ENCODE measurements at regions not wholly inside any gene's neighbourhood (a gene's known extent, or its start where the extent isn't known, plus 50 kb on each side); places are given as distances from the start of the nearest gene placed in this dataset.

DNA sequence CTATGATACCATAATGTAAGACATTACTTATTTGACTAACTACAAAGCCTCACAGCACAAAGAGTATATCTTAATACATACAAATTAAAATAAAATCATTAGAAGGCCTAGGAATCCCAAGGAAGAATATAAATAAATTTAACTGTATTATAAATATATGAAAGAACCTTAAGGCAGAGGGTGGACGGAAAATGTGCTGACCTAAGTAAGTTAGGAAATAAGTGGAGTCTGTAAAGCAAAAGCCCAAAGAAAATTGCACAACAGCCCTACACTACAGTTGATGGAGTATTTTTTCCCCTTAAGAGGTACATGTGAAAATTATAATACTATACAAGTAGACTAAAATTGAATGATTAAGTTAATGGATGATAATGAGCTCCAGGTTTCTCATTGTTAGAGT, 710.1 kb downstream of the NR4A2 start:
- Histone ChIP-seq H3K4me3 (no peak overlapping the region), H3K9me3 (ENCODE audit: low read depth) (no peaks in the 10 kb centered on the region), H3K27me3 (no peaks in the 10 kb centered on the region), H3K36me3 (no peaks in the 10 kb centered on the region), H3K27ac (no peak overlapping the region), H3K4me1 (ENCODE audit: low read depth) (no peaks in the 10 kb centered on the region)
- no peak for TF ChIP-seq CTCF (IDR thresholded peaks at IDR 0.05; ENCODE audit: low read depth, low read length)
- DNase-seq (ENCODE audit: low read depth in 1 of 2, low spot score in 1 of 2), result no peak

GRCh38 chr2:155600914-155601760, 731.4 kb downstream of the NR4A2 start:
- no peak for TF ChIP-seq CTCF (IDR thresholded peaks at IDR 0.05; ENCODE audit: low read depth, low read length)

GRCh38 chr2:155600296-155600695, 732.2 kb downstream of the NR4A2 start:
- no peaks in the 10 kb centered on the region for H3K9me3 ChIP-seq (ENCODE audit: low read depth)
- H3K27me3 ChIP-seq, result no peaks in the 10 kb centered on the region
- no peaks in the 10 kb centered on the region for H3K4me1 ChIP-seq (ENCODE audit: low read depth)
- H3K36me3 ChIP-seq, result no peaks in the 10 kb centered on the region
- no peak for TF ChIP-seq CTCF (IDR thresholded peaks at IDR 0.05; ENCODE audit: low read depth, low read length)
- no peak overlapping the region for H3K27ac ChIP-seq
- DNase-seq (ENCODE audit: low read depth in 1 of 2, low spot score in 1 of 2), result no peak
- H3K4me3 ChIP-seq, result no peak overlapping the region

More at GRCh38 chr2:155600914-155601760, 731.4 kb downstream of the NR4A2 start:
- Histone ChIP-seq H3K9me3 (ENCODE audit: low read depth) (no peaks in the 10 kb centered on the region), H3K4me3 (no peak overlapping the region), H3K27me3 (no peaks in the 10 kb centered on the region), H3K36me3 (no peaks in the 10 kb centered on the region), H3K4me1 (ENCODE audit: low read depth) (no peaks in the 10 kb centered on the region), H3K27ac (no peak overlapping the region)
- no peak for DNase-seq (ENCODE audit: low read depth in 1 of 2, low spot score in 1 of 2)

DNA sequence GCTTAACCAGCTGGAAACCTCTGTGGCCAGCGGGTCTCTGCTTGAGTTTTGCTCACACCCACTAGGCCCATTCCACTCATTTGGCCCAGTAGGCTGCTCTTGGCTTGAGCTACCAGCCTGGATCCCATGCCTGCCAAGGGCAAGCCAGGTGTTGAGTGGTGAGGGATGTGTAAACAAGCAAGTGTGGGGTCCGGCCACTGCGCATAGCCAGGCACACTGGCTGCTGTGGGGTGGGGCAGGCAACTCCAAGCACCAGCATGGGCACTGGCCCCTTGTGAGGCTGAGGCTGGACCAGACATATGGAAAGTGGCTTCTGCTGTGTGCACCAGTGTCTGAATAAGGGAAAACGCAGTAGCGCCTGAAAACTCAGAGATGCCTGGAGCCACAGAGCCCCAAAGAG, 732.7 kb downstream of the NR4A2 start:
- no peaks in the 10 kb centered on the region for H3K36me3 ChIP-seq
- H3K4me1 ChIP-seq (ENCODE audit: low read depth), result no peaks in the 10 kb centered on the region
- no peak for DNase-seq (ENCODE audit: low read depth in 1 of 2, low spot score in 1 of 2)
- H3K27ac ChIP-seq, result no peak overlapping the region
- H3K4me3 ChIP-seq, result no peak overlapping the region
- H3K9me3 ChIP-seq (ENCODE audit: low read depth), result no peaks in the 10 kb centered on the region
- TF ChIP-seq CTCF (IDR thresholded peaks at IDR 0.05; ENCODE audit: low read depth, low read length), result no peak
- no peaks in the 10 kb centered on the region for H3K27me3 ChIP-seq

DNA sequence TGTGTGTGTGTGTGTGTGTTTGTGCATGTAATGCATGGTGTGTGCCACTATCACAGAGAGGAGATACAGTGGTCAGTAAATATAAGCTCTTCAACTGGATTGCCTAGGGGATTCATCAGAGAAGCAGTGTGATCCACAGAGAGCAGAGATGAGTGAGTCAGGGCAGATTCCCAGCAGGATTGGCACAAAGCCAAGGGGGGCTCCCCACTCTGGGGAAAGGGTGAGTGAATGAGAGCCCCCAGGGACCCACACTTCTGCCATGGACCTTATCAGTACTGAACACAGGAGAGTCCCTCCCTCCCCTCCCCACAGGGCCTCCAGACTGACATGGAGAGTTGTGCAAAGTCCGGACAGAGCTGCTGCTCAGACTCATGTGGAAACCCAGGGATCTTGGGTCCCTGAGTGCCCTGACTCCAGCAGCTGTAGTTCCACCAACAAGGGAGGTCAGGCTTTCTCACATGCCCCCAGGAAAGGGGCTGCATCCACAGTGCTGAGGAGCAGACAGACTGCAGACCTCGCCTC, 748.8 kb downstream of the NR4A2 start:
- H3K36me3 ChIP-seq, result no peaks in the 10 kb centered on the region
- H3K4me1 ChIP-seq (ENCODE audit: low read depth), result no peaks in the 10 kb centered on the region
- TF ChIP-seq CTCF (IDR thresholded peaks at IDR 0.05; ENCODE audit: low read depth, low read length), result no peak
- H3K27me3 ChIP-seq, result no peaks in the 10 kb centered on the region
- no peak overlapping the region for H3K27ac ChIP-seq
- H3K9me3 ChIP-seq (ENCODE audit: low read depth), result no peaks in the 10 kb centered on the region
- no peak overlapping the region for H3K4me3 ChIP-seq
- no peak for DNase-seq (ENCODE audit: low read depth in 1 of 2, low spot score in 1 of 2)

All from cardiac muscle cell (in vitro differentiated cells and primary cell).